ENCODE measurements at regions not wholly inside any gene's neighbourhood (a gene's known extent, or its start where the extent isn't known, plus 50 kb on each side); places are given as distances from the start of the nearest gene placed in this dataset.

GRCh38 chr12:94071258-94071657, 77.1 kb upstream of the PLXNC1 start:
- no peak for DNase-seq

- DNase-seq: no peak
These were observed 74.8 kb upstream of the PLXNC1 start for GRCh38 chr12:94073441-94074051.

- DNase-seq: no peak
These were observed 74.0 kb upstream of the PLXNC1 start for GRCh38 chr12:94074216-94074979.

- no peak for DNase-seq
These were observed 73.3 kb upstream of the PLXNC1 start for GRCh38 chr12:94074980-94075629.

GRCh38 chr12:94077209-94077608, 71.2 kb upstream of the PLXNC1 start:
- DNase-seq: no peak

GRCh38 chr12:94078138-94078723, 70.1 kb upstream of the PLXNC1 start:
- no peak for DNase-seq

GRCh38 chr12:94078736-94079509, 69.5 kb upstream of the PLXNC1 start:
- no peak for DNase-seq

- no peak for DNase-seq
These were observed 68.6 kb upstream of the PLXNC1 start for GRCh38 chr12:94079566-94080340.

- no peak for DNase-seq
These were observed 67.9 kb upstream of the PLXNC1 start for GRCh38 chr12:94080341-94081009.

- no peak for DNase-seq
These were observed 65.7 kb upstream of the PLXNC1 start for GRCh38 chr12:94082690-94083089.

GRCh38 chr12:94089891-94090290, 58.5 kb upstream of the PLXNC1 start:
- DNase-seq: no peak

GRCh38 chr12:94091624-94092023, 56.8 kb upstream of the PLXNC1 start:
- DNase-seq: no peak

GRCh38 chr12:94092516-94093241, 55.7 kb upstream of the PLXNC1 start:
- no peak for DNase-seq

GRCh38 chr12:94094700-94095099, 53.7 kb upstream of the PLXNC1 start:
- DNase-seq: no peak

GRCh38 chr12:94095618-94096017, 52.8 kb upstream of the PLXNC1 start:
- no peak for DNase-seq

GRCh38 chr12:94098466-94098865, 49.9 kb upstream of the PLXNC1 start:
- no peak for DNase-seq
